AG04450 (cell line): ENCODE measurements at regions not wholly inside any gene's neighbourhood (a gene's known extent, or its start where the extent isn't known, plus 50 kb on each side); places are given as distances from the start of the nearest gene placed in this dataset.
"Not testable (repeated sequence)": the region's sequence is repeated elsewhere in the genome, so short reads cannot be mapped to it uniquely, and the experiment has no call there.

ENCODE experiments used
- CTCF ChIA-PET: fragments of 300-600, 350-600 bp; formaldehyde crosslinking; extraction: SDS; loops from one replicate; lab custom pipeline; 2022; ENCODE audit warnings: antibody characterized with exemption, inconsistent platforms; lab: Charles Lee
- POLR2A ChIA-PET: fragments of 350-600 bp; formaldehyde crosslinking; extraction: SDS; loops from one replicate; lab custom pipeline; 2021; ENCODE audit warnings: antibody characterized with exemption, inconsistent platforms; lab: Yijun Ruan, JAX
- DNase-seq: peaks from one replicate; pipeline ENCODE4 v3.0.0-alpha.2; 2011; ENCODE audit warnings: low read depth, low spot score
- H3K27ac ChIP-seq: one replicate; pipeline ENCODE4 v1.5.1; 2012; ENCODE audit warnings: low read depth, low read length, control low read depth
- H3K27me3 ChIP-seq: one replicate; pipeline ENCODE4 v1.6.0; 2012; ENCODE audit warnings: low read length; ENCODE audit not compliant: control insufficient read depth, insufficient read depth
- H3K4me3 ChIP-seq: 2 replicates; pipeline ENCODE4 v1.5.1; 2011; ENCODE audit warnings: mild to moderate bottlenecking, low read depth, low read length, control low read depth
- H3K9me3 ChIP-seq: 2 replicates; pipeline ENCODE4 v1.5.1; 2012; ENCODE audit warnings: low read length; ENCODE audit not compliant: control insufficient read depth, insufficient read depth
- TF ChIP-seq, protein P1 (sequence below): IDR thresholded peaks from 2 replicates; pipeline ENCODE4 v1.5.1; 2011; ENCODE audit warnings: low read depth, low read length, control low read depth, inconsistent platforms

DNA sequence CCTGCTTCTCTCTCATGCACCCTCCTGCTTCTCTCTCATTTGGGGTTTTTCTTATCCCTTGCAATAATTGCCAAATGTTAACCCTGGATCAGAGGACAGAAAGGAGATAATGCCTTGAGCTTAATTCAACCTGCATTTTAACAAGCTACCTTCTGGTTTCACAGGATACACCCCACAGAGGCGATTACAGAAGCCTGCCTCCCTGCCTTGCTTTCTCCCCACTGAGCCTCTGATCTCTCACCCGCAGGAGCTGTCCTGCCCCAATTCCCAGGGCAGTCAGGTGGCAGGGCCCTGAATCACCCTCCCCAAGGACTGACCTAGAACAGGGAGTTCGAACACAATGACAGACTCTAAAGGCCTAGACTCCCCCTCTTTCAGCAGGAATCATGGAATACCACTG is 959.5 kb downstream of the GRID1 start:
- POLR2A ChIA-PET, result no interaction called here
- Histone ChIP-seq H3K27ac (no peak overlapping the region), H3K4me3 (no peak overlapping the region), H3K9me3 (peaks cover 19% of the 10 kb centered on the region; the same call in 1 of the 2 replicates), H3K27me3 (no peaks in the 10 kb centered on the region)
- CTCF ChIA-PET, result no interaction called here
- DNase-seq, result no peak
- TF ChIP-seq, protein P1, sequence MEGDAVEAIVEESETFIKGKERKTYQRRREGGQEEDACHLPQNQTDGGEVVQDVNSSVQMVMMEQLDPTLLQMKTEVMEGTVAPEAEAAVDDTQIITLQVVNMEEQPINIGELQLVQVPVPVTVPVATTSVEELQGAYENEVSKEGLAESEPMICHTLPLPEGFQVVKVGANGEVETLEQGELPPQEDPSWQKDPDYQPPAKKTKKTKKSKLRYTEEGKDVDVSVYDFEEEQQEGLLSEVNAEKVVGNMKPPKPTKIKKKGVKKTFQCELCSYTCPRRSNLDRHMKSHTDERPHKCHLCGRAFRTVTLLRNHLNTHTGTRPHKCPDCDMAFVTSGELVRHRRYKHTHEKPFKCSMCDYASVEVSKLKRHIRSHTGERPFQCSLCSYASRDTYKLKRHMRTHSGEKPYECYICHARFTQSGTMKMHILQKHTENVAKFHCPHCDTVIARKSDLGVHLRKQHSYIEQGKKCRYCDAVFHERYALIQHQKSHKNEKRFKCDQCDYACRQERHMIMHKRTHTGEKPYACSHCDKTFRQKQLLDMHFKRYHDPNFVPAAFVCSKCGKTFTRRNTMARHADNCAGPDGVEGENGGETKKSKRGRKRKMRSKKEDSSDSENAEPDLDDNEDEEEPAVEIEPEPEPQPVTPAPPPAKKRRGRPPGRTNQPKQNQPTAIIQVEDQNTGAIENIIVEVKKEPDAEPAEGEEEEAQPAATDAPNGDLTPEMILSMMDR, result no peak

DNA sequence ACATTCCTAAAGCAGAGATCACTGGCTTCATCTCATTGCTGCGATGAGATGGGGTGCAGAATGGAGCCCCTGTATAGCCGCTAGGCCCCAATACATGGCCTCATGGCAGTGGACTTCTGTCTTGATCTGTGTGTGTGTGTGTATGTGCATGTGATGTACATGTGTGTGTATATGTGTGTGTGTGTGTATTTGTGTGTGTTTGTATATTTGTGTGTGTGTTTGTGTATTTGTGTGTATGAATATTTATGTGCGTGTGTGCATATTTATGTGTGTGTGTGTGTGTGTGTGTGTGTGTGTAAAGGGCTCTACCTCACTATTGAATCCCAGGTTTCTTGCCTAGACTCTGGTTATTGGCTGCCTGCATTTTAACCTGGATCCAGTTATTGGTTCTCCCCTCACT is 958.2 kb downstream of the GRID1 start:
- no peak overlapping the region for H3K4me3 ChIP-seq
- H3K27me3 ChIP-seq, result no peaks in the 10 kb centered on the region
- TF ChIP-seq, protein P1, result no peak
- POLR2A ChIA-PET, result no interaction called here
- H3K9me3 ChIP-seq, result peaks cover 30% of the 10 kb centered on the region; the same call in 1 of the 2 replicates
- DNase-seq, result no peak
- CTCF ChIA-PET, result no interaction called here
- H3K27ac ChIP-seq, result no peak overlapping the region

DNA sequence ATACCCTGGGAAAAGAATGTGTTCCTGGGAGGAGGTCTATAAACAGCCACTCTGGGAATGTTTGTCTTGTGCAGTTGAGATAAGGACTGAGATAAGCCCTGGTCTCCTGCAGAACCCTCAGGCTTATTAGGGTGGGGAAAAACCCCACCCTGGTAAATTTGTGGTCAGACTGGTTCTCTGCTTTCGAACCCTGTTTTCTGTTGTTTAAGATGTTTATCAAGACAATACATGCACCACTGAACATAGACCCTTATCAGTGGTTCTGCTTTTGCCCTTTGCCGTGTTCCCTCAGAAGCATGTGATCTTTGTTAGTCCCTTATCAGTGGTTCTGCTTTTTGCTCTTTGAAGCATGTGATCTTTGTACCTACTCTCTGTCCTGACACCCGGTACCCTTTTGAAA is 956.0 kb downstream of the GRID1 start:
- H3K9me3 ChIP-seq, result peaks cover 31% of the 10 kb centered on the region; the same call in 1 of the 2 replicates
- H3K27ac ChIP-seq, CTCF ChIA-PET, H3K27me3 ChIP-seq, DNase-seq, H3K4me3 ChIP-seq, POLR2A ChIA-PET: not testable (repeated sequence)

DNA sequence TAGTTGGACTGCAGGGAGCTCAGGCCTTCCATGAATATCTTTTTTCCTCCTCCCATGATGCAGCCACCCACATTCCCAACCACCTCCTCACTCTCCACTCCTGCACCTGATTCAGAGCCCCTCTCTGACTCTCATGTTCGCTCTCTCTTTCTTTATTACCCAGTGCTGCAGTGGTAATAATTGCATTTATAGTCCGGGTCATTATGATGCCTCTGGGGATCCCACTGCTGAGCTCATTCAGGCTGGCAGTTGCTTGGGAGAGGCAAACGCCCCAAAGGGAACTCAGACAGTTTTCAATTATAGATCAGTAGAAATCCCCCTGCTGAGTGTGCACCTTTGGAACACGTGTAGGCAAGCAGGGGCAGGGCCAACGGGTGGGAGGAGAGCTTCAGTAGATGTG is 953.0 kb downstream of the GRID1 start:
- no peak for DNase-seq
- TF ChIP-seq, protein P1, result no peak
- Histone ChIP-seq H3K4me3 (no peak overlapping the region), H3K27ac (no peak overlapping the region), H3K9me3 (peaks cover 16% of the 10 kb centered on the region; the same call in 1 of the 2 replicates), H3K27me3 (no peaks in the 10 kb centered on the region)
- POLR2A ChIA-PET, result no interaction called here
- CTCF ChIA-PET, result no interaction called here

DNA sequence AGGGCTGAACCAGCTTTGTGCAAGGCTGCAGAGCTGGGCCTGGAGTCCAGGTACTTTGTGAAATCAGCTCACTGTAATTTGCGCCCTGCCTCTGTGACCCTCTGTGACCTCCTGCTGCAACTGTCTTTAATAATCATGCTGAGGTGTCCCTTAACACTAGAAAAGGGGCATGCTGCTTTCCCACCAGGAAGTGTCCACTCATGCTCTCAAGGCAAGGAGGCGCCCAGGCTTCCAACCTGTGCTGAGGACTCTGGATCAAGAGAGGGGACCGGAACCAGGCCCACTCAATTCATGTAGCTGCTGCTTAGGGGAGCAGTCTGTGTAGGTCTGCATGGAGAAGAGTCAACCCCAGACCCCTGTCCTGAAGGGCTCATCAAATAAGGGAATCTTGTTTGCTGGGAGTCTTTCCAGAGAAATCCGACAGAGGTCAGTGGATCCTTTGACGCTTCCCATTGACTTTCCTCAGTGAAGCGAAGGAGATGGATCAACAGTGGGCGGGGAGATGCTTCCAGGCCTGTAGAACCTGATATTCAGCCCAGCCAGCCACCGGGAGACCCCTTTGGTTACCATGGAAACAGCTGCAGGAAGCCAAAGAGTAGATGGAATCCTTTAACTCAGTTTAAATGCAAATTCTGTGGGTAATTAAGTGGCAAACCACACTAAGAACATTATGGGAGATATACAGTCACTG is 945.9 kb downstream of the GRID1 start:
- ChIA-PET CTCF (no interaction called here), POLR2A (no interaction called here)
- Histone ChIP-seq H3K27ac (no peak overlapping the region), H3K27me3 (no peaks in the 10 kb centered on the region), H3K9me3 (peaks cover 9% of the 10 kb centered on the region; the same call in 1 of the 2 replicates), H3K4me3 (no peak overlapping the region)
- DNase-seq, result no peak
- TF ChIP-seq, protein P1, result no peak
